NCI-H128 (cell line): ENCODE measurements at regions not wholly inside any gene's neighbourhood (a gene's known extent, or its start where the extent isn't known, plus 50 kb on each side); places are given as distances from the start of the nearest gene placed in this dataset.
"Not testable (repeated sequence)": the region's sequence is repeated elsewhere in the genome, so short reads cannot be mapped to it uniquely, and the experiment has no call there.

ENCODE experiments used
- DNase-seq: peaks from one replicate; lab custom pipeline; 2025; ENCODE audit not compliant: unreplicated experiment; lab: John Stamatoyannopoulos, UW

DNA sequence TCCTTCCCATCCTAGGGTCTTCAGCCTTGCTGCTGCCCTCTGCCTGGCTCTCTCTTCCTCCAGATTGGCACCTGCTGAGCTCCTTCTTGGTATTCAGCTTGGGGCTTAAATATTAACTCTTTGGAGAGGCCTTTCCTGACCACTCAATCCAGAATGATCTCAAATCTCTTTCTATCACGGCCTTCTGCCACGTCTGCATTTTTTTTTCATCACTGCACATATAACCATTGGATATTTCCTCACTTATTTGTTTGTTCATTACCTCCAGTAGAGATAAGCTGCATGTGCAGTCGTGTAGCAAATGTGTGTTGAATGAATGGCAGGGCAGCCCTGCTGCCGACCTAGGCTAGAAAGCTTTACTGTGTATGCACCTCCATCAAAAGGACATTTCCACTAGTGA, 51.6 kb upstream of the MPP7 start:
- no peak for DNase-seq

DNA sequence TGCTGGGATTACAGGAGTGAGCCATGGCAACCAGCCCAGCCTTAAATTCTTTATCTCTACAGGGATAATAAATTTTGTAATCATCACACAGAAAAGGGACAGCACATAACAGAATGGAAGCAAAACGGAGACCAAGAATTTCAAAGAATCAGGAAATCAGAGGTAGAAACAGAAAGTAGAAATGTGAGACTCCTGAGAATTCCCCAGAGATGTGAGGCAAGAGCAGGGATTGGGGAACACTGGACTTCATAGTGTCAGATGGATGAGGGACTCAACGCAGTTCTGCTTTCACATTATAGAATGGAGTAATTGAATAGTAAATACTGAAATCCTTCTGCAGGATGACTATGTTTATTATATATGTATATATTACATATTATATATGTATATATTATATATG, 52.5 kb upstream of the MPP7 start:
- DNase-seq: no peak

DNA sequence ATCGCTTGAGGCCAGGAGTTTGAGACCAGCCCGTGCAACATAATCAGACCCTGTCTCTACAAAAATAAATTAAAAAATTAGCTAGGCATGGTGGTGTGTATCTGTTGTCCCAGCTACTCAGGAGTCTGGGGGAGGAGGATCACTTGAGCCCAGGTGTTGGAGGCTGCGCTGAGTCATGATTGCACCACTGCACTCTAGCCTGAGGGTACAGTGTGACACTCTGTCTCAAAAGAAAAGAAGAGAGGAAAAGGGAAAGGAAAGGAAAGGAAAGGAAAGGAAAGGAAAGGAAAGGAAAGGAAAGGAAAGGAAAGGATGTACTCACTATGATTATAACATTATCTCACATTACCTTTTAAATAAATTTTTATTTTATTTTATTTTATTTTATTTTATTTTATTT, 56.5 kb upstream of the MPP7 start:
- no peak for DNase-seq

DNA sequence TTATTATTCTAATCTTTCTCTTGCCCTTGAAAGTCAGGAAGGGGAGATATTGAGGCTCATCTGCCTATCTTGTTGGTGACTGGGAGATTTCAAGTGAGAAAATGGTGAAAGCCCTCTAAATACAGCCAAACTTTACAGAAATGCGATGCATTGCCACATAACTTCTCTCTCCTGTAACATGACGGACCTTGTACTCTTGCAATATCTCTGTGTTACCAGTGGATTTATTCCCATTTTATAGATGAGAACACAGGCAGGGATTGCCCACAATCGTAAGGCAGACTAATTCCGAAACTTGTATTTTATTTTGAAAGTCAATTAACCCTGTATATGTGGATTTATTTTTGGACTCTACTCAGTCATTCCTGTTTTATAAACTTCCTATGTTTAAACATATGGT, 57.3 kb upstream of the MPP7 start:
- DNase-seq: no peak

DNA sequence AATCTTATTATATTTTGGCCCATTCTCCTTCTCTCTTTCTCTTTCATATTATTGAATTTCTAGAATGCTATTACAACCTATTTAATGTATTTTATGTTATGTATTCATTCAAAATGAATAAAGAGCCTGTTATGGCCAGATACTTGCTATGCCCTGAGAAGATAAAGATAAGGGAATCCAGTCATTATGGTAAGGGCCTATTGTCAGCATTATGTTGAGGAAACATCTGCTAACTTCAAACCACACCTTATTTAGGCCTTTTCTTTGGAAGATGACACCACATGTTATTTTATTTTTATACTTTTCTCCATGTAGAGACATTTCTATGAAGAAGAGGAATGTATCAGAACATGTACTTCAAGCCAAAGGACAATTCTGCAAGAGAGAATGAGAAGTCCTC, 60.5 kb upstream of the MPP7 start:
- DNase-seq: no peak

DNA sequence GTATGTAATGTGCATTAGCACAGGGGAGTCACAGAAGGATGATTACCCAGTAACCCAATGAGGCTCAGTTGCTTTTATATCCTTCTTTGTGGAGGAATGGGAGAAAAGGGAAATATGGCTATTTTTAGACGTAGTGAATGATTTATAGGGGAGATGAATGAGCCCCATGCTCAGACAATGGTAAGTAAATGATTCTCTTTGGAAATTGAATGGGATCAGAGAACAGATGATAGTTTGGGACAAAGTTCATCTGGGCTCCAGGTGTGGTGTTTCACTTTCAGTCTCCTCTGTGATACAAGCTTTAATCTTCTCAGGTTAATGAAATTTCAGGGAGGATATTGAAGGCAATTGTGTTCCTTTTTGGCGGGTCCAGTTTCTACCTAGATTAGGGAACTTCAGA, 63.0 kb upstream of the MPP7 start:
- no peak for DNase-seq

DNA sequence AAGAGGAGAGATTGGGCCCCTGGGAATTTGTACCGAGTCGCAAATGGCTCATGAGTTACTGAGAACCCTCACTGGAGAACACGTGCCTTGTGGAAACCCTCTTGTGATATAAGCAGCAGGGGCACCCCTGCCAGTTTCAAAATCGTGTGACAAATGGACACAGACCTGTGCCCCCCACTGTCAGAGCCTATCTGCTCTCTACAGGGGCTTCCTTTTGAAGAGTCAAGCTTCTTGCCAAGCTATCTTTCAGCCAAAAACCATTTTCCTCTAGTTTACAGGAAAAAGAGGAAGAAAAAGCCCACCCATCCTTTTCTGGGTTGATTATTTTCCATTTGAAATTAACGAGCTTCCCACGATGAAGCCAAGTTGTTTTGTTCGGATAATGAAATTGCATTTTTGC, 64.1 kb upstream of the MPP7 start:
- no peak for DNase-seq

DNA sequence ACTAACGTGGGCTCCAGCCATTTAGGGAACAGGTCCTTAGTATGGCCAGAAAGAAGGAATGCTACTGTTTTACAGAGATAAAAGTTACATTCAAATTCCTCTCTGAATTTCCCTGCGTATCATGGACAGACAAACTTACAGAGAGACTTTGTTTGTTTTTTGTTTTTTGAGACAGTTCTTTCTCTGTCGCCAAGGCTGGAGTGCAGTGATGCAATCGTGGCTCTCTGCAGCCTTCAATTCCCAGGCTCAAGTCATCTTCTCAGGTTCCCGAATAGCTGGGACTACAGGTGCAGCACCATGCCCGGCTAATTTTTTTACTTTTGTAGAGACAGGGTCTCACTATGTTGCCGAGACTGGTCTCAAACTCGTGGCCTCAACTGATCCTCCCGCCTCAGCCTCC, 64.5 kb upstream of the MPP7 start:
- no peak for DNase-seq

DNA sequence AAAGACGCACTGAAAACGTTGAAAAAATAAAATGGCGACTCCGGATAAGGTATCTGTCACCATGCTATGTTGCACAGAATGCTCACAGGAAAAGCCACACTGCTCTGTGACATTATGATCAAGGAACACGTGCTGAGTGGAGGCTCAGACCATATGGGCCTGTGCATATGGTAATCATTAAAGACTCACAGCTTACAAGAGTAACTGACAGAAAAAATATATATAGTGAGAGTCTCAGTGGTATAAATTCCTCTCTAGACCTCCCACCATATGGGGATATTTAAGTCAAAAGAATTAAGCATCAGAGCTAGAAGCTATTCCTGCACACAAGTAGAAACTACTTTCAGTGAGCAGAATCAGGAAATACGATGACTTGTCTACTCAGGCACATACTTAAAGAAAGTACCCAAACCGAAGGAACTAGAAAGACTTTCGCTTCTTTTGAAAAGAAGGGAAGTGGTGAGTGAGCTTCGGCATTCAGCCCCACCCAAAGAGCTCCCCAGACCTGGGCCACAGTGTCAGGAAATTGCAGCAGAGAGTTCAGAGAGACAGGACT, 65.1 kb upstream of the MPP7 start:
- DNase-seq: no peak

DNA sequence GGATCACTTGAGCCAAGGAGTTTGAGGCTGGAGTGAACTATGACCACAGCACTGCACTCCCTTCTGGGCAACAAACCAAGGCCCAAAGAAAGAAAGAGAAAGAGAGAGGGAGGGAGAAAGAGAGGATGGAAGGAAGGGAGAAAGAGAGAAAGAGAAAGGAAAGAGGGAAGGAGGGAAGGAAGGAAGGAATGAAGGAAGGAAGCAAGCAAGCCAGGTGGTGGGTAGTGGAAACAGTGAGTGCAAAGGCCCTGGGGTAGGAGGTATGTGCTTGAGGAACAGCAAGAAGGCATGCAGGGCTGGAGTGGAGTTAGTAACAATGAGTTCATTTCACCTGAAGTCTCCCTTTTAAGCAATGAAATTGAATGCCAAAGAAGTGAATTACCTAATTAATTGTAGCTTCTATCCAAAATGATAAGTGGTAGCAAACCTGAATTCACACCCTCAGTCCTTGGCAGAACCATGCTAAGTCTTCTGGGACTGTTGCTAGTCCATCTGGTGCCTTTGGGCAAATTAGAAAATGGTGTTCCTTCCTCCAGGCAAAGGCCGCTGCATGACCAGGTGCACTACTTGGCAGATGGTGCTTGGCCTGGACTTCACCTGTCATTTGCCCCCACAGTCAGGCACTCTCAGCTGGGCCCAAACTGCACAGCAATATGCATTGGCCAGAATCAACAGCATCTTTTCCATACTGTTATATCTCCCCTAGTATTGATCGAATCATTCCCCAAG, 67.4 kb upstream of the MPP7 start:
- no peak for DNase-seq

DNA sequence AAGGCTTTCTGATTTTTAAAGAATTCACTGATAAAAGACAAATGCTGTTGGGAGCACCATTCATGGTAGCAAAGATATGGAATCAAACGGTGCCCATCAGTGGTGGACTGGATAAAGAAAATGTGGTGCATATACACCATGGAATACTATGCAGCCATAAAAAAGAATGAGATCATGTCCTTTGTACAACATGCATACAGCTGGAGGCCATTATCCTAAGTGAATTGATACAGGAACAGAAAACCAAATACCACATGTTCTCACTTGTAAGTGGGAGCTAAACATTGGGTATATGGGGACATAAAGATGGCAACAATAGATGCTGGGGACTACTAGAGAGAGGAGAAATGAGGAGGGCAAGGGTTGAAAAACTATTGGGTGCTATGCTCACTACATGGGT, 68.8 kb upstream of the MPP7 start:
- not testable (repeated sequence) for DNase-seq

DNA sequence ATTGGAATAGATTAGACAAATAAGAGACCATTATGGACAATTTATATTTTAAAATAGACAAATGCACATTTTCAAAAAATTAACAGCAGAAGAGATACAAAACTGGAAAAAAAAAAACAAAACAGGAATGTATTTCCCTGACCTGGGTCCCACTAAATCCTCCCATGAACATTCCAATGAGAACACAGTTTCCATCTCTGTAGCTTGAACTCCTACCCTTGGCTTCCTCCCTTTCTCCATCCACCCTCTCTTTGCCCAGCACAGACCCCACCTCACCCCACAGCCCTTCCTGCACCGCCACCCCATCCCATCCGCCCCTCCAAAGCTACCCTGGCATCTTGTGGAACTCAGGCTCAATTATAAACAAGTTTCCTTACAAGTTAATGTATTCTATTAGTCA, 71.2 kb upstream of the MPP7 start:
- no peak for DNase-seq

DNA sequence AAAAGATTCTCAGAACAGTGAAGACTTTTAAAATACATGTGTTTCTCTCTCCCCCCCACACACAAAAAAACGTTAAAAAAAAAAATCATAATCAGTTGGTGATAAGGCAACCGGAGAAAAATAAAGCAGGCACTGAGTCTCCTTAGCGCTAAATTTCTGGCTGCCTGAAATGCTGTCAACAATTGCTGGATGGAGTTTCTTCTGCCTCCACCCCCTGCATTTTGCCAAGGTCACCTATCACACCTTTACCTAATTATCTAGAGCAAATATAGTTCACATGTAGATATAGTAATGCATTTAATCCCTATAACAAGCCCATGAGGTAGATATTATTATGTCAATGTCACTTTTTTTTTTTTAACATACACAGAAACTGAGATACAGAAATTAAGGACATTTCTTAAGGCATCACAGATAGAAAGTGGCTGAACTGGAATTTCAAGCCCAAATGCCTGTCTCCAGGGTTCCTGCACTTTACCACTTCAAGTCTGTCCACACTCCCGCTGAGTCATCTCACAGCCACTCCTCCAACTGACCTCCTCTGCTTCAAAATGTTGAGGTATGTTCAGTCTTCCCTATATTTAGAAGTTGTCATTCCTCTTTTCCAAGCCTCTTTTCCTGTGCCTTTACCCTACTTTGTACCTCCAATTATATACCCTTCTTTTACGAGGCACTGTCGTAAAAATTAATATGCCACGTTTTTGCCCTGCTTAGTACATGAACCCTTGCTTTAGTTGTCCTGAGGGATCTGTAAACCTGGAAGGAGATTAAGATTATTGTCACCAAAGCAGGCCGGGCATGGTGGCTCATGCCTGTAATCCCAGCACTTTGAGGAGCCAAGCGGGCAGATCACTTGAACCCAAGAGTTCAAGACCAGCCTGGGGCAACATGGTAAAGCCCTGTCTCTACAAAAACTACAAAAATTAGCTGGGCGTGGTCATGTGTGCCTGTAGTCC, 72.8 kb upstream of the MPP7 start:
- no peak for DNase-seq

DNA sequence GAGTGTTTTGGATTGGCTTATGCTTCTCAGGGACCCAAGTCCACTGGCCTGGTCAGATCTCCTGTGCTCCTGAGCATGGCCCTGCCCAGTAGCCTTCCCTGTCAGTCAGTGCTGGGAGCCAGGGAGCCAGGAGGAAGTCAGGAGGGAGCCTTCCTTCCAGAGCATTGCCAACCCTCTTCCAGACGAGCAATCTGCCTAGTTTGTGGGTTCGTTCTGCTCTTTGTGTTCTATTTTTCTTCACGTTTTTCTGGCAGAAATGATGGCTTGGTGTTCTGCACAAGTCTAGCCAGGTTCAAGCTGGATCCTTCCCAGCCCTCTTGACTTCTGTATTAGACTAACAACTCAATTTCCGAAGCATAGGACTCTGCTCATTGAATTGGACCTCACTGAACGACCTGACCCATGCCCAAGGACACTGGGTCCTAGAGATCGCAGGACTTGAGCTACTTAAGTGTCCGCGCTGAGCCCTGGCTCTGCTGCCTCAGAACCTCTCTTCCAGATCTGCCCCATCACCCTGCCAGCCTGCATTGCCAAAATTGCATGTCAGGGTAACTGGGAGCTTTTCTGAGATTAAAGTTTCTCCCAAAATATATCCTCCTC, 76.2 kb upstream of the MPP7 start:
- no peak for DNase-seq

DNA sequence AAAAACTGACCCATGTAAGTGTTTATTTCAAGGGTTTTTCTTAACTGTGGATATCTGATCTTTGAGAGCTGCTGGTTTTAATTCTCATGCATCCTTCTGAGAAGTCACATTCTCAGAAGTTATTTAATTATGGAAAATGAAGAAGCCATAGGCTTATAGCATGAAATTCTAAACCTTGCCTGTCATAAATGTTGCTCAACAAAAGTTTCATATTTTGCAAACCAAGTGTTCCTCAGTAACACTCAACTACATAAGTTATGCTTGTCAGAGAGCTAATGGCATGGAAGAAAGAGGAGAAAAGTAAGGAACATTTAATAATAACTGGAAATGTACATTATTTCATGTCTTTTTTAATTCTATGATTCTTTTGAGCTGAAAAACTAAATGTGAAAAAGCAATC, 78.6 kb upstream of the MPP7 start:
- DNase-seq: no peak

DNA sequence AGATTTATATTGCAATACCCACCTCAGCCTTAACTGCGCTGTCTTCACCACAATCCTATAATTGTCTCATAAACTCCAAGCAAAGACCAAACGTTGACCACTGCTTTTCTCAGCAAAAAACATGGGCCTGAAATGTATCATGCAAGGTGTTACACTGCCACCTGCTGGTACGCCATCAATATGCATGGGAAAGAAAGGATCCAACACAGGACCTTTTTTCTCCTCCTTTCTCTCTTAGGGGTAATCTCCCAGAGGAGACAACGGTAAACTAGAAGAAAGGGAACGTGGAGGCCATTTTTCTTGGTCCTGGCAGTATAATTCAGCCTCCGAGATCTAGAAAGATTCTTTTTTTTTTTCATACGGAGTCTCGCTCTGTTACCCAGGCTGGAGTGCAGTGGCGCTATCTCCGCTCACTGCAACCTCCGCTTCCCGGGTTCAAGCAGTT, 79.1 kb upstream of the MPP7 start:
- DNase-seq: peak; percentile 26

DNA sequence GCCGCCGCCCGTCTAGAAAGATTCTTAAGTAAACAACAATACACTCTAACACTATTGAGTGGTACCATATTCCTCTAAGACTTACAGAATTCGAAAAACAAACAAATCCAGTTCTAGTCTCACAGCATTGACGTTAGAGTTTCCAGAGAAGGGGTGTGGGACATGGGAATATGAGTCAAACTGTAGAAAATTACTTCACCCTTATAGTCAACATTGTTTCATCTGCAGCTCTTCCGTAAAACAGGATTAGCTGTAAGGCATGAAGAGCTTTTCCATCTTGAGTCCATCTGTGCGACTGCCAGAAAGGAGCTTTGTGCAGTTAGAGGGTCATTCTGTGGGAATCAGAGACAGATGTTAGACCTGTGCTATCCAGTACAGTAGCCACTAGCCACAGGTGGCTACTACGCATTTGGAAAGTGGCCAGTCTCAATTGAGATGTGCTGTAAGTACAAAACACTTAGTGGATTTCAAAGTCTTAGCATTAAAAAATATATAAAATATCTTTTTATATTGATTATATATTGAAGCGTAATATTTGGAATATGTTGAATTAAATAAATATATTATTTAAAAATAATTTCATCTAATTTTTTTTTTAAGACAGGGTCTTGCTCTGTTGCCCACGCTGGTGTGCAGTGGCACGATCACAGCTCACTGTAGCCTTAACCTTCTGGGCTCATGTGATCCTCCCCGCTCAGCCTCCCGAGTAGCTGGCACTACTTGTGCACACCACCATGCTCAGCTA, 79.8 kb upstream of the MPP7 start:
- DNase-seq: no peak

DNA sequence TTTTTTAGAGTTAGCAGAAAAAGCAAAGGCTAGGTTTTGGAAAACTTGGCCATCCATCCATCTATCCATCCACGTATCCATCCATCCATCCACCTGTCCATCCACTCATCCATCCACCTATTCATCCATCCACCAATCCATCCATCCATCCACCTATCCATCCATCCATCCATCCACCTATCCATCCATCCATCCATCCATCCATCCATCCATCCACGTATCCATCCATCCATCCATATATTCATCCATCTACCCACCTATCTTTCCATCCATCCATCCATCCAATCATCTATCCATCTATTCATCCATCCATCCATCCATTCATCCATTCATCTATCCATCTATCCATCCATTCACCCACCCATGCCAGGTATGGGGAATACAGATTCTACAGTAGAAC, 81.7 kb upstream of the MPP7 start:
- DNase-seq: no peak

DNA sequence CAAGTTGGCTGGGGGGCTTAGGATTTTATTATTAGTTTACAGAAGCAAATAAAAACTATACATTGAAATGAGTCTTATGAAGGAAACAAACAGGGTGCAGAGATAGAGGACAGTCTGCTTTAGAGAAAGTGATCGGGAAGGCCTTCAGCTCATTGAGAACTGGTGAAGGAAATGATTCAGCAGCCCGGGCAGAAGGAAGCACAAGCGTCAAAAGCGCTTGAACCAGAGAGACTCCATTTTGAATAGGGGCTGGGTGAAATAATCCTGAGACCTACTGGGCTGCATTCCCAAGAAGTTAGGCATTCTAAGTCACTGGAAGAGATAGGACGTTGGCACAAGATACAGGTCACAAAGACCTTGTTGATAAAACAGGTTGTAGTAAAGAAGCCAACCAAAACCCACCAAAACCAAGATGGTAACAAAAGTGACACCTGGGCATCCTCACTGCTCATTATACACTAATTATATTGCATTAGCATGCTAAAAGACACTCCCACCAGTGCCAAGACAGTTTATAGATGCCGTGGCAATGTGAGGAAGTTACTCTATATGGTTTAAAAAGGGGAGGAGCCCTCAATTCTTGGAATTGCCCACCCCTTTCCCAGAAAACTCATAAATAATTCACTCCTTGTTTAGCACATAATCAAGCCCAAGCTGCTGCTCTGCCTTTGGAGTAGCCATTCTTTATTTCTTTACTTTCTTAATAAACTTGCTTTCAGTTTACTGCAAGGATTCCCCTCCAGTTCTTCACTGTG, 83.1 kb upstream of the MPP7 start:
- DNase-seq: no peak

DNA sequence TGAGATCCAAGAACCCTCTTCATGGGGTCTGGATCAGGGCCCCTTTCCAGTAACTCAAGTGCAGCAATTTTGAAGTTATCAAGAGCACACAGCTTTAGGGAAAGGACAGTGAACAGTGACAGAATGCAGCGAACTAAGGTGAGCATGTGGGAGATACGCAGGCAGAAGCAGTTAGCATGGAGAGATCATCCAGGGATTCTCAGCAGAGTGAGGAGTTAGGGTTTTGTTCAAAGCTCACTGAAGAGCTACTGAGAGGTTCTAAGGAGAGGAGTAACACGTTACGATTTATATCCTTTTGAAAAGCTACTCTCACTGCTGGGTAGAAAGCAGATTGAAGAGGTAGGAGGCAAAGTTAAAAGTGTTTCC, 83.6 kb upstream of the MPP7 start:
- no peak for DNase-seq
